GM12878 (cell line): ENCODE measurements at regions not wholly inside any gene's neighbourhood (a gene's known extent, or its start where the extent isn't known, plus 50 kb on each side); places are given as distances from the start of the nearest gene placed in this dataset.

Experiments
- ATAC-seq: fragments of 200-7000 bp; cut with Tn5 transposase; 3 replicates; pipeline ENCODE4 v1.9.1; 2020; ENCODE audit warnings: mild to moderate bottlenecking, moderate library complexity
- BruUV-seq: library from RNA; stranded (reverse); fragments of 400-500 nt; replicated peaks from 2 replicates; lab custom pipeline; 2021; lab: Mats Ljungman, UMichigan
- CTCF ChIA-PET: fragments of 300-600 bp; sonication (Branson Sonifier 250); formaldehyde crosslinking; extraction: SDS; loops from one replicate; lab custom pipeline; 2021; ENCODE audit warnings: inconsistent platforms; lab: Yijun Ruan, JAX
- POLR2A ChIA-PET: fragments of 350-600 bp; formaldehyde crosslinking; extraction: SDS; loops from one replicate; lab custom pipeline; 2021; ENCODE audit warnings: inconsistent platforms; lab: Charles Lee
- RAD21 ChIA-PET: fragments of 300-600 bp; sonication (Branson Sonifier 250); formaldehyde crosslinking; loops from one replicate; lab custom pipeline; 2023; ENCODE audit warnings: antibody characterized with exemption; ENCODE audit not compliant: unreplicated experiment; lab: Charles Lee
- SMC1A ChIA-PET: fragments of 300-600 bp; sonication (Branson Sonifier 250); formaldehyde crosslinking; loops from one replicate; lab custom pipeline; 2023; ENCODE audit not compliant: unreplicated experiment, uncharacterized antibody; lab: Charles Lee
- DNase-seq: peaks from one replicate; pipeline ENCODE4 v3.0.0-alpha.2; 2011; ENCODE audit warnings: low read depth, low spot score
- FAIRE-seq: peaks from 3 replicates; lab custom pipeline; 2011; peaks lifted over from hg19 to GRCh38; lab: Jason Lieb, UNC
- H2AFZ ChIP-seq: 2 replicates; pipeline ENCODE4 v1.6.0; 2011; ENCODE audit warnings: low read depth, low read length, control low read depth; ENCODE audit not compliant: control insufficient read depth
- H3K27ac ChIP-seq: 2 replicates; pipeline ENCODE4 v1.5.1; 2011; ENCODE audit warnings: control low read depth; ENCODE audit not compliant: control insufficient read depth, insufficient read depth
- H3K27me3 ChIP-seq, 2 experiments: replicated peaks in 1 of 2; 2 replicates each; pipeline versions ENCODE4 v1.6.0 to v1.6.1; 2011; ENCODE audit warnings: low read length in 1 of 2; ENCODE audit not compliant: control insufficient read depth in 2 of 2, insufficient read depth in 2 of 2
- H3K36me3 ChIP-seq, 2 experiments: 2 replicates each; pipeline ENCODE4 v1.5.1; 2011; ENCODE audit warnings: low read length in 1 of 2; ENCODE audit not compliant: control insufficient read depth in 2 of 2, insufficient read depth in 2 of 2
- H3K4me1 ChIP-seq: 2 replicates; pipeline ENCODE4 v1.6.1; 2011; ENCODE audit warnings: mild to moderate bottlenecking, low read length, moderate library complexity, mixed read lengths; ENCODE audit not compliant: control insufficient read depth, insufficient read depth
- H3K4me2 ChIP-seq: 2 replicates; pipeline ENCODE4 v1.6.0; 2011; ENCODE audit warnings: control low read depth; ENCODE audit not compliant: control insufficient read depth, insufficient read depth
- H3K4me3 ChIP-seq: fragments of 200-600 bp; sonication (generic); 2 replicates; pipeline ENCODE4 v1.5.1; 2016
- H3K79me2 ChIP-seq: 2 replicates; pipeline ENCODE4 v1.6.0; 2011; ENCODE audit warnings: low read length; ENCODE audit not compliant: control insufficient read depth, insufficient read depth
- H3K9ac ChIP-seq: 2 replicates; pipeline ENCODE4 v1.8.0; 2011; ENCODE audit warnings: low read length, control low read depth, mixed read lengths; ENCODE audit not compliant: control insufficient read depth, insufficient read depth
- H3K9me3 ChIP-seq: replicated peaks from 3 replicates; pipeline ENCODE4 v1.5.1; 2011; ENCODE audit warnings: mild to moderate bottlenecking, low read length; ENCODE audit not compliant: control insufficient read depth, insufficient read depth
- H4K20me1 ChIP-seq: 2 replicates; pipeline ENCODE4 v1.6.0; 2011; ENCODE audit not compliant: control insufficient read depth, insufficient read depth
- BHLHE40 ChIP-seq, 2 experiments: fragments of 450-650 bp in 1 of 2; IDR thresholded peaks; 2 replicates each; pipeline ENCODE4 v1.6.1; 2011 to 2017; ENCODE audit warnings: low read depth in 2 of 2, borderline replicate concordance in 1 of 2, improper control_type of control experiment in 1 of 2, low read length in 1 of 2, mild to moderate bottlenecking in 1 of 2
- EGR1 ChIP-seq, 2 experiments: IDR thresholded peaks; 1 replicate in 1 of 2; 2 replicates in 1 of 2; pipeline ENCODE4 v1.6.1; 2011 to 2012; ENCODE audit warnings: low read depth in 2 of 2, low read length in 2 of 2, borderline replicate concordance in 1 of 2, mild to moderate bottlenecking in 1 of 2, moderate library complexity in 1 of 2
- FOS ChIP-seq: IDR thresholded peaks from 3 replicates; pipeline ENCODE4 v1.6.1; 2011; ENCODE audit warnings: borderline replicate concordance; ENCODE audit not compliant: insufficient read length; ENCODE audit errors: extremely low read depth
- GATAD2B ChIP-seq: fragments of 450-650 bp; conservative IDR thresholded peaks from 2 replicates; pipeline ENCODE4 v1.6.1; 2017; ENCODE audit warnings: low read depth, mild to moderate bottlenecking, moderate library complexity
- MEF2A ChIP-seq: IDR thresholded peaks from 2 replicates; pipeline ENCODE4 v1.6.1; 2011; ENCODE audit warnings: low read depth, mild to moderate bottlenecking, low read length, moderate library complexity; ENCODE audit not compliant: insufficient read depth
- PAX5 ChIP-seq: IDR thresholded peaks from 2 replicates; pipeline ENCODE4 v1.6.1; 2011; ENCODE audit warnings: low read depth, low read length, borderline replicate concordance
- RFX5 ChIP-seq: IDR thresholded peaks from 2 replicates; pipeline ENCODE4 v1.6.1; 2011; ENCODE audit warnings: low read depth, low read length, improper control_type of control experiment
- SIX5 ChIP-seq: IDR thresholded peaks from 2 replicates; pipeline ENCODE4 v1.6.1; 2011; ENCODE audit warnings: mild to moderate bottlenecking, low read depth, low read length, moderate library complexity; ENCODE audit not compliant: severe bottlenecking
- SREBF1 ChIP-seq: IDR thresholded peaks from 2 replicates; pipeline ENCODE4 v1.6.1; 2012; ENCODE audit warnings: mild to moderate bottlenecking, low read length
- TCF3 ChIP-seq: IDR thresholded peaks from 2 replicates; pipeline ENCODE4 v1.6.1; 2012; ENCODE audit warnings: low read depth, mild to moderate bottlenecking, low read length, borderline replicate concordance; ENCODE audit not compliant: insufficient read depth
- WGBS: methylation state at CpG from one replicate; pipeline ENCODE4 v1.1.6; 2016; ENCODE audit warnings: low lambda C conversion rate; ENCODE audit not compliant: insufficient replicate concordance, insufficient coverage; ENCODE audit errors: missing lambda C conversion rate; 5-methylcytosine and 5-hydroxymethylcytosine counted together
- in situ Hi-C: fragments of 300-500 bp; cut with MboI; formaldehyde crosslinking; loops from 9 replicates; pipeline ENCODE4 v1.14.3; 2018; ENCODE audit warnings: mixed read lengths
- intact Hi-C: fragments of 100-400 bp; cut with micrococcal nuclease; formaldehyde crosslinking; loops from one replicate; pipeline ENCODE4 v1.14.2; 2022; ENCODE audit not compliant: unreplicated experiment
- TF ChIP-seq, protein P1 (sequence below): fragments of 450-650 bp; IDR thresholded peaks from 2 replicates; pipeline ENCODE4 v1.6.1; 2017; ENCODE audit warnings: mild to moderate bottlenecking
- TF ChIP-seq, protein P2 (sequence below): fragments of 450-650 bp; IDR thresholded peaks from 2 replicates; pipeline ENCODE4 v1.6.1; 2017; ENCODE audit warnings: mild to moderate bottlenecking, low read depth, inconsistent platforms; ENCODE audit not compliant: poor library complexity, severe bottlenecking

DNA sequence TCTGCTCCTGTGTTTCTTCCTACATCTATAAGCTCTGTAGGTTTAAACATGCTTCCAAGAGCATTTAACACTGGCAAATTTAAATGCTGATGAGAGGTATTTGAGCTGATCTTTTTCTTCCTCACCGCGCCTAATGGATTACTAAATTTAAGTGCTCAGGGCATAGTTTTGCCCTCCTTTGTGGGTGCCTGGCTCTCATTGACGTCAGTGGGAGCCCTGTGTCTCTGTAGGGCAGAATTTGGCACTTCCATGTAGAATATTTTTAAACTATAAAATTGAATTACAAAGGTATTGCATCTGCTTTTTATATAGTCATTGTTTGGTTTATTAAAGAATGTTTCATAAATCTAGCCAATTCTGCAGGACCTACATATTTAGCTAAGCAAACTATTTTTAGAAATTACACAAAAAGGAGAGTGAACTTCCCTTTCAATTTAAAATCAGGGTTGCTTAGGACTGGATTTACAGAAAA, 444.8 kb downstream of the AEBP2 start:
- H2AFZ ChIP-seq = no peak overlapping the region
- no peak overlapping the region for H3K9ac ChIP-seq
- 65% methylated on average over 3 of the region's 3 CpGs for WGBS
- SMC1A ChIA-PET = interaction anchor here (0.9 to 1.7 kb wide), 3 partner anchors 10 to 26 kb away, joined by 3 to 5 read pairs (median 4); no protein-coding TSS in a partner anchor
- no peak for FAIRE-seq
- no peak overlapping the region for H3K4me3 ChIP-seq
- no peaks in the 10 kb centered on the region for H3K79me2 ChIP-seq
- POLR2A ChIA-PET = no interaction called here
- H3K4me1 ChIP-seq = no peaks in the 10 kb centered on the region
- no peaks in the 10 kb centered on the region for H3K36me3 ChIP-seq
- no peak for DNase-seq
- no peaks in the 10 kb centered on the region for H3K27me3 ChIP-seq
- CTCF ChIA-PET = interaction anchor here (1.4 kb wide), 1 partner anchor 9 kb away, joined by 3 read pairs; no protein-coding TSS in a partner anchor
- H3K4me2 ChIP-seq = no peak overlapping the region
- no peak for ATAC-seq
- no TSS peak for BruUV-seq
- no peak overlapping the region for H3K27ac ChIP-seq
- no peaks in the 10 kb centered on the region for H4K20me1 ChIP-seq
- TF ChIP-seq TCF3 = no peak
- TF ChIP-seq PAX5 = no peak
- no peak for TF ChIP-seq BHLHE40 (IDR thresholded peaks at IDR 0.05; ENCODE audit: borderline replicate concordance in 1 of 2, low read depth in 2 of 2, low read length in 1 of 2)
- no peak for TF ChIP-seq RFX5
- TF ChIP-seq FOS = no peak
- TF ChIP-seq, all 136 proteins: peak for 0
- no peaks in the 10 kb centered on the region for H3K9me3 ChIP-seq
- RAD21 ChIA-PET = no interaction called here
- in situ Hi-C loops (no loop called here), intact Hi-C loops (no loop called here)

DNA sequence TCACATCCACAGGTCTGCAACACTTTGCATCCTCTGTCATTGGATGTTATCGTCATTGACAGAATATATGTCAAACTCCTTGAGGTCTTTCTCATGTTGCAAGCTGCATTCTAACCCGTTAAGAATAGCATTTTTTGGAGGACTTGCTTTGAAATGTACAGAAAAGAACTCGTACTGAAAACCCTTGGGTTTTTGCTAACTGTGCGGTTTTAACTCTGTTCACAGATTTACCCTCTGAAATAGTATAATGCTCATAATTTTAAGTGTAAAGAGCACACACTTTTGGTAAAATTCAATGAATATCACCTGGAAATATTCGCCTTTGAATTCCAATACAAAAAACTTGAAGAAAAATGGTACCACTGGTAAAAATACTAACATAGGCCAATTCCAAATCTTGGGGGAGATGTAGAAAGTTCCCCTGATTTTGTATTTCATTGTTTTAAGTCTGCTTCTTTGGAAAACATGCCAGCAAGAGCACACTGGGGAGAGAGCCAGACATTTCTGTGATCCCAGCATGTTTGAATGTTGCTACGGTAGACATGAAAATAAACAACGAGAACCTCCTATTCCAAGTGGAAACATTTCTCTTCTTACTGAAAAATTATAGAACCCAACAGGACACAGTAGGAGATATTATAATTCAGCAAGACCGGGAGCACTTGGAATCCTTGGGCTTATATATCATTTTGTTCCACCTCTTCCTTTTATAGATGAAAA, 446.0 kb downstream of the AEBP2 start:
- H3K4me2 ChIP-seq = no peak overlapping the region
- RAD21 ChIA-PET = no interaction called here
- no peak overlapping the region for H2AFZ ChIP-seq
- SMC1A ChIA-PET = interaction anchor here (0.6 kb wide), 1 partner anchor 577 kb away, joined by 3 read pairs; no protein-coding TSS in a partner anchor
- H4K20me1 ChIP-seq = no peaks in the 10 kb centered on the region
- in situ Hi-C loops (no loop called here), intact Hi-C loops (no loop called here)
- no peaks in the 10 kb centered on the region for H3K36me3 ChIP-seq
- POLR2A ChIA-PET = no interaction called here
- no peak for DNase-seq
- whole genome bisulfite sequencing = 35% methylated on average over 8 of the region's 8 CpGs
- H3K4me1 ChIP-seq = no peaks in the 10 kb centered on the region
- BruUV-seq = no TSS peak
- H3K79me2 ChIP-seq = no peaks in the 10 kb centered on the region
- FAIRE-seq = no peak
- no peaks in the 10 kb centered on the region for H3K27me3 ChIP-seq
- no peak overlapping the region for H3K27ac ChIP-seq
- no peaks in the 10 kb centered on the region for H3K9me3 ChIP-seq
- no peak overlapping the region for H3K9ac ChIP-seq
- CTCF ChIA-PET = no interaction called here
- TF ChIP-seq, protein P1, sequence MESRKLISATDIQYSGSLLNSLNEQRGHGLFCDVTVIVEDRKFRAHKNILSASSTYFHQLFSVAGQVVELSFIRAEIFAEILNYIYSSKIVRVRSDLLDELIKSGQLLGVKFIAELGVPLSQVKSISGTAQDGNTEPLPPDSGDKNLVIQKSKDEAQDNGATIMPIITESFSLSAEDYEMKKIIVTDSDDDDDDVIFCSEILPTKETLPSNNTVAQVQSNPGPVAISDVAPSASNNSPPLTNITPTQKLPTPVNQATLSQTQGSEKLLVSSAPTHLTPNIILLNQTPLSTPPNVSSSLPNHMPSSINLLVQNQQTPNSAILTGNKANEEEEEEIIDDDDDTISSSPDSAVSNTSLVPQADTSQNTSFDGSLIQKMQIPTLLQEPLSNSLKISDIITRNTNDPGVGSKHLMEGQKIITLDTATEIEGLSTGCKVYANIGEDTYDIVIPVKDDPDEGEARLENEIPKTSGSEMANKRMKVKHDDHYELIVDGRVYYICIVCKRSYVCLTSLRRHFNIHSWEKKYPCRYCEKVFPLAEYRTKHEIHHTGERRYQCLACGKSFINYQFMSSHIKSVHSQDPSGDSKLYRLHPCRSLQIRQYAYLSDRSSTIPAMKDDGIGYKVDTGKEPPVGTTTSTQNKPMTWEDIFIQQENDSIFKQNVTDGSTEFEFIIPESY = no peak
- TF ChIP-seq EGR1 (IDR thresholded peaks at IDR 0.05; ENCODE audit: borderline replicate concordance in 1 of 2, low read depth in 2 of 2, low read length in 2 of 2) = no peak
- no peak for TF ChIP-seq GATAD2B
- TF ChIP-seq FOS = no peak
- TF ChIP-seq SREBF1 = no peak
- TF ChIP-seq SIX5 = no peak
- TF ChIP-seq, protein P2, sequence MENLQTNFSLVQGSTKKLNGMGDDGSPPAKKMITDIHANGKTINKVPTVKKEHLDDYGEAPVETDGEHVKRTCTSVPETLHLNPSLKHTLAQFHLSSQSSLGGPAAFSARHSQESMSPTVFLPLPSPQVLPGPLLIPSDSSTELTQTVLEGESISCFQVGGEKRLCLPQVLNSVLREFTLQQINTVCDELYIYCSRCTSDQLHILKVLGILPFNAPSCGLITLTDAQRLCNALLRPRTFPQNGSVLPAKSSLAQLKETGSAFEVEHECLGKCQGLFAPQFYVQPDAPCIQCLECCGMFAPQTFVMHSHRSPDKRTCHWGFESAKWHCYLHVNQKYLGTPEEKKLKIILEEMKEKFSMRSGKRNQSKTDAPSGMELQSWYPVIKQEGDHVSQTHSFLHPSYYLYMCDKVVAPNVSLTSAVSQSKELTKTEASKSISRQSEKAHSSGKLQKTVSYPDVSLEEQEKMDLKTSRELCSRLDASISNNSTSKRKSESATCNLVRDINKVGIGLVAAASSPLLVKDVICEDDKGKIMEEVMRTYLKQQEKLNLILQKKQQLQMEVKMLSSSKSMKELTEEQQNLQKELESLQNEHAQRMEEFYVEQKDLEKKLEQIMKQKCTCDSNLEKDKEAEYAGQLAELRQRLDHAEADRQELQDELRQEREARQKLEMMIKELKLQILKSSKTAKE = no peak
- TF ChIP-seq MEF2A = no peak
- H3K4me3 ChIP-seq = no peak overlapping the region
- ATAC-seq = no peak
